ENCODE measurements at regions not wholly inside any gene's neighbourhood (a gene's known extent, or its start where the extent isn't known, plus 50 kb on each side); places are given as distances from the start of the nearest gene placed in this dataset.

GRCh38 chr2:118711603-118712002 lies 135.8 kb downstream of the EN1 start:
- no peak overlapping the region for H3K27ac ChIP-seq (ENCODE audit: low read depth in 1 of 2, low read length in 1 of 2)
- no peak overlapping the region for H3K4me3 ChIP-seq (ENCODE audit: low read length in 2 of 2)
- no peaks in the 10 kb centered on the region for H3K4me1 ChIP-seq (ENCODE audit: control insufficient read depth in 2 of 2, insufficient read depth in 2 of 2, low read length in 2 of 2)
- no peak for DNase-seq (ENCODE audit: low read depth in 6 of 9, low spot score in 9 of 9)
- H3K9me3 ChIP-seq (ENCODE audit: control insufficient read depth in 2 of 2, insufficient read depth in 1 of 2, low read length in 1 of 2), result no peaks in the 10 kb centered on the region
- H3K27me3 ChIP-seq (ENCODE audit: control insufficient read depth in 2 of 2, insufficient read depth in 1 of 2, low read length in 1 of 2), result no peaks in the 10 kb centered on the region
- WGBS, result 87% methylated on average over 5 of the region's 5 CpGs
- no peaks in the 10 kb centered on the region for H3K36me3 ChIP-seq (ENCODE audit: control insufficient read depth in 2 of 2, insufficient read depth in 2 of 2, low read length in 1 of 2)

GRCh38 chr2:118710481-118710880 lies 137.0 kb downstream of the EN1 start:
- no peak for DNase-seq (ENCODE audit: low read depth in 6 of 9, low spot score in 9 of 9)
- H3K36me3 ChIP-seq (ENCODE audit: control insufficient read depth in 2 of 2, insufficient read depth in 2 of 2, low read length in 1 of 2), result no peaks in the 10 kb centered on the region
- no peak overlapping the region for H3K4me3 ChIP-seq (ENCODE audit: low read length in 2 of 2)
- H3K27ac ChIP-seq (ENCODE audit: low read depth in 1 of 2, low read length in 1 of 2), result no peak overlapping the region
- H3K27me3 ChIP-seq (ENCODE audit: control insufficient read depth in 2 of 2, insufficient read depth in 1 of 2, low read length in 1 of 2), result no peaks in the 10 kb centered on the region
- H3K9me3 ChIP-seq (ENCODE audit: control insufficient read depth in 2 of 2, insufficient read depth in 1 of 2, low read length in 1 of 2), result no peaks in the 10 kb centered on the region
- no peaks in the 10 kb centered on the region for H3K4me1 ChIP-seq (ENCODE audit: control insufficient read depth in 2 of 2, insufficient read depth in 2 of 2, low read length in 2 of 2)
- WGBS, result 51% methylated on average over 2 of the region's 2 CpGs

- Histone ChIP-seq H3K27ac (ENCODE audit: low read depth in 1 of 2, low read length in 1 of 2) (no peak overlapping the region), H3K9me3 (ENCODE audit: control insufficient read depth in 2 of 2, insufficient read depth in 1 of 2, low read length in 1 of 2) (no peaks in the 10 kb centered on the region), H3K4me3 (ENCODE audit: low read length in 2 of 2) (no peak overlapping the region), H3K27me3 (ENCODE audit: control insufficient read depth in 2 of 2, insufficient read depth in 1 of 2, low read length in 1 of 2) (no peaks in the 10 kb centered on the region), H3K36me3 (ENCODE audit: control insufficient read depth in 2 of 2, insufficient read depth in 2 of 2, low read length in 1 of 2) (no peaks in the 10 kb centered on the region), H3K4me1 (ENCODE audit: control insufficient read depth in 2 of 2, insufficient read depth in 2 of 2, low read length in 2 of 2) (no peaks in the 10 kb centered on the region)
- WGBS, result 78% methylated on average over 3 of the region's 3 CpGs
- no peak for DNase-seq (ENCODE audit: low read depth in 6 of 9, low spot score in 9 of 9)
Observed at GRCh38 chr2:118709786-118710185, 137.7 kb downstream of the EN1 start.

GRCh38 chr2:118706844-118707243 lies 140.6 kb downstream of the EN1 start:
- 86% methylated on average over 1 of the region's 1 CpG for WGBS
- H3K4me1 ChIP-seq (ENCODE audit: control insufficient read depth in 2 of 2, insufficient read depth in 2 of 2, low read length in 2 of 2), result no peaks in the 10 kb centered on the region
- no peaks in the 10 kb centered on the region for H3K9me3 ChIP-seq (ENCODE audit: control insufficient read depth in 2 of 2, insufficient read depth in 1 of 2, low read length in 1 of 2)
- no peak overlapping the region for H3K4me3 ChIP-seq (ENCODE audit: low read length in 2 of 2)
- no peaks in the 10 kb centered on the region for H3K27me3 ChIP-seq (ENCODE audit: control insufficient read depth in 2 of 2, insufficient read depth in 1 of 2, low read length in 1 of 2)
- no peak overlapping the region for H3K27ac ChIP-seq (ENCODE audit: low read depth in 1 of 2, low read length in 1 of 2)
- H3K36me3 ChIP-seq (ENCODE audit: control insufficient read depth in 2 of 2, insufficient read depth in 2 of 2, low read length in 1 of 2), result no peaks in the 10 kb centered on the region
- no peak for DNase-seq (ENCODE audit: low read depth in 6 of 9, low spot score in 9 of 9)

GRCh38 chr2:118706371-118706770 lies 141.1 kb downstream of the EN1 start:
- DNase-seq (ENCODE audit: low read depth in 6 of 9, low spot score in 9 of 9), result no peak

GRCh38 chr2:118705032-118705431 lies 142.4 kb downstream of the EN1 start:
- Histone ChIP-seq H3K36me3 (ENCODE audit: control insufficient read depth in 2 of 2, insufficient read depth in 2 of 2, low read length in 1 of 2) (no peaks in the 10 kb centered on the region), H3K27me3 (ENCODE audit: control insufficient read depth in 2 of 2, insufficient read depth in 1 of 2, low read length in 1 of 2) (no peaks in the 10 kb centered on the region), H3K27ac (ENCODE audit: low read depth in 1 of 2, low read length in 1 of 2) (no peak overlapping the region), H3K4me3 (ENCODE audit: low read length in 2 of 2) (no peak overlapping the region), H3K4me1 (ENCODE audit: control insufficient read depth in 2 of 2, insufficient read depth in 2 of 2, low read length in 2 of 2) (no peaks in the 10 kb centered on the region), H3K9me3 (ENCODE audit: control insufficient read depth in 2 of 2, insufficient read depth in 1 of 2, low read length in 1 of 2) (no peaks in the 10 kb centered on the region)
- WGBS, result 91% methylated on average over 1 of the region's 1 CpG
- no peak for DNase-seq (ENCODE audit: low read depth in 6 of 9, low spot score in 9 of 9)

More at GRCh38 chr2:118706371-118706770, 141.1 kb downstream of the EN1 start:
- no peaks in the 10 kb centered on the region for H3K4me1 ChIP-seq (ENCODE audit: control insufficient read depth in 2 of 2, insufficient read depth in 2 of 2, low read length in 2 of 2)
- no peaks in the 10 kb centered on the region for H3K9me3 ChIP-seq (ENCODE audit: control insufficient read depth in 2 of 2, insufficient read depth in 1 of 2, low read length in 1 of 2)
- 80% methylated on average over 4 of the region's 4 CpGs for WGBS
- no peaks in the 10 kb centered on the region for H3K36me3 ChIP-seq (ENCODE audit: control insufficient read depth in 2 of 2, insufficient read depth in 2 of 2, low read length in 1 of 2)
- H3K27ac ChIP-seq (ENCODE audit: low read depth in 1 of 2, low read length in 1 of 2), result no peak overlapping the region
- no peaks in the 10 kb centered on the region for H3K27me3 ChIP-seq (ENCODE audit: control insufficient read depth in 2 of 2, insufficient read depth in 1 of 2, low read length in 1 of 2)
- H3K4me3 ChIP-seq (ENCODE audit: low read length in 2 of 2), result no peak overlapping the region

GRCh38 chr2:118699447-118700175 lies 147.8 kb downstream of the EN1 start:
- DNase-seq (ENCODE audit: low read depth in 6 of 9, low spot score in 9 of 9), result no peak
- Histone ChIP-seq H3K27ac (ENCODE audit: low read depth in 1 of 2, low read length in 1 of 2) (no peak overlapping the region), H3K4me1 (ENCODE audit: control insufficient read depth in 2 of 2, insufficient read depth in 2 of 2, low read length in 2 of 2) (no peaks in the 10 kb centered on the region), H3K9me3 (ENCODE audit: control insufficient read depth in 2 of 2, insufficient read depth in 1 of 2, low read length in 1 of 2) (no peaks in the 10 kb centered on the region), H3K36me3 (ENCODE audit: control insufficient read depth in 2 of 2, insufficient read depth in 2 of 2, low read length in 1 of 2) (no peaks in the 10 kb centered on the region), H3K4me3 (ENCODE audit: low read length in 2 of 2) (no peak overlapping the region), H3K27me3 (ENCODE audit: control insufficient read depth in 2 of 2, insufficient read depth in 1 of 2, low read length in 1 of 2) (no peaks in the 10 kb centered on the region)
- 63% methylated on average over 13 of the region's 13 CpGs for WGBS

- Histone ChIP-seq H3K9me3 (ENCODE audit: control insufficient read depth in 2 of 2, insufficient read depth in 1 of 2, low read length in 1 of 2) (no peaks in the 10 kb centered on the region), H3K4me1 (ENCODE audit: control insufficient read depth in 2 of 2, insufficient read depth in 2 of 2, low read length in 2 of 2) (no peaks in the 10 kb centered on the region), H3K27ac (ENCODE audit: low read depth in 1 of 2, low read length in 1 of 2) (no peak overlapping the region), H3K36me3 (ENCODE audit: control insufficient read depth in 2 of 2, insufficient read depth in 2 of 2, low read length in 1 of 2) (no peaks in the 10 kb centered on the region), H3K4me3 (ENCODE audit: low read length in 2 of 2) (no peak overlapping the region), H3K27me3 (ENCODE audit: control insufficient read depth in 2 of 2, insufficient read depth in 1 of 2, low read length in 1 of 2) (no peaks in the 10 kb centered on the region)
- no peak for DNase-seq (ENCODE audit: low read depth in 6 of 9, low spot score in 9 of 9)
- WGBS, result 87% methylated on average over 6 of the region's 6 CpGs
Observed at GRCh38 chr2:118698564-118698963, 148.9 kb downstream of the EN1 start.

GRCh38 chr2:118697781-118698180 lies 149.7 kb downstream of the EN1 start:
- H3K27me3 ChIP-seq (ENCODE audit: control insufficient read depth in 2 of 2, insufficient read depth in 1 of 2, low read length in 1 of 2), result no peaks in the 10 kb centered on the region
- DNase-seq (ENCODE audit: low read depth in 6 of 9, low spot score in 9 of 9), result no peak

More at GRCh38 chr2:118697781-118698180, 149.7 kb downstream of the EN1 start:
- Histone ChIP-seq H3K9me3 (ENCODE audit: control insufficient read depth in 2 of 2, insufficient read depth in 1 of 2, low read length in 1 of 2) (peaks cover 0 to under 1% of the 10 kb centered on the region in 2 donors), H3K27ac (ENCODE audit: low read depth in 1 of 2, low read length in 1 of 2) (no peak overlapping the region), H3K36me3 (ENCODE audit: control insufficient read depth in 2 of 2, insufficient read depth in 2 of 2, low read length in 1 of 2) (no peaks in the 10 kb centered on the region), H3K4me3 (ENCODE audit: low read length in 2 of 2) (no peak overlapping the region), H3K4me1 (ENCODE audit: control insufficient read depth in 2 of 2, insufficient read depth in 2 of 2, low read length in 2 of 2) (no peaks in the 10 kb centered on the region)
